HG03103 (cell line): ENCODE measurements at regions not wholly inside any gene's neighbourhood (a gene's known extent, or its start where the extent isn't known, plus 50 kb on each side); places are given as distances from the start of the nearest gene placed in this dataset.

Source experiments
- ATAC-seq: cut with Tn5 transposase; IDR thresholded peaks from one replicate; pipeline ENCODE4 v1.9.1; 2021; ENCODE audit warnings: low read depth; ENCODE audit not compliant: unreplicated experiment

DNA sequence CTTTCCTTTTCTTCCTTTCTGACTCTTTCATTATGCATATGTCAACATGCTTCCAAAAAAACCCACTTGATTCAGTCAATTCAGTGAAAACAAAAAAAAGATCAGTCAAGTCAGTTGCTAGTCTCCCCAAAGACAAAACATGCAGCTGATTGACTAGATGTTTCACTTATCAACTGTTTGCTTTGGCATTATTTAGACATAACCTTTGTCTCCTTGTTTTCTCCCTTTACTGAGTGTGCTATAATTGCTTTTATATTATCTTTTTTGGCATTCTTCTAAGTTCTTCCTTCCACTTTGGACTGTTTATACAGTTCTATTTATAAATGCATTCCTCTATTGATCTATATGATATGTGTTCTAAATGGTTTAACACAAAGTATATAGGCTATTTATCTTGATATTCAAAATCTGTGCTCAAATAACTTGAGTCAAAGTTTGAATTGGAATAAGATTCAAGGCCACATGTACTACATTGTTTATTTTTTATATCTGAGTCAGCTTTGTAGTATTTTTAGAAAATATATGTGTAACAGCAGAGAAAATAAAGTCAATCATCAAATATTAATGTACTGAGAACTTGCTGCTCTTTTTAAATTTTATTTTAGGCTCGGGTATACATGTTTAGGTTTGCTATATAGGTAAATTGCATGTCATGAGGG lies 260.5 kb downstream of the CENPW start:
- no peak for ATAC-seq

GRCh38 chr6:126603410-126603809 lies 263.5 kb downstream of the CENPW start:
- ATAC-seq = no peak

DNA sequence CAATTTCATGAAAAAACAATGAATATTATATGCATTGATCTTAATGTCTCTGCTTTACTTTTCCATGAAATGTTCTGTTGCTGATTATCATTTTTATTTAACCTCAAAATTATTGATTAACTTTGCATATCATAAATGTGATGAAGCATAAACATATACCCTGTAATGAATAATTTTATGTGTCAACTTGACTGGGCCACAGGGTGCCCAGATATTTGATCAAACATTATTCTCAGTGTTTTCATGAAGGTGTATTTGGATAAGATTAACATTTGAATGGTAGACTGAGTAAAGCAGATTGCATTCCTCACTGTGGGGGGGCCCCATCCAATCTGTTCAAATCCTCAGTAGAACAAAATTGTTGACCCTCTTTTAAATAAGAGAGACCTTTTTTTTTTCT lies 265.2 kb downstream of the CENPW start:
- no peak for ATAC-seq

GRCh38 chr6:126607289-126607688 lies 267.4 kb downstream of the CENPW start:
- no peak for ATAC-seq

DNA sequence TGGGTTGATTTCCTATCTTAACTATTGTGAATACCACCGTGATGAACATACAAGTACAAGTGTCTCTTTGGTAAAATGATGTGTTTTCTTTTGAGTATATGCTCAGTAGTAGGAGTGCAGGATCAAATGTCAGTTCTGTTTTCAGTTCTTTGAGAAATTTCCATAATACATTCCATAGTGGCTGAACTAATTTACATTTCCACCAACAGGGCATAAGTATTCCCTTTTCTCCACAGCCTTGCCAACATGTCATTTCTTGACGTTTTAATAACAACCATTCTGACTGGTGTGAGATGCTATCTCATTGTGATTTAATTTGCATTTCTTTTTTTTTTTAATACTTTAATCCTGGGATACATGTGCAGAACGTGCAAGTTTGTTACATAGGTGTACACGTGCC lies 268.8 kb downstream of the CENPW start:
- no peak for ATAC-seq

DNA sequence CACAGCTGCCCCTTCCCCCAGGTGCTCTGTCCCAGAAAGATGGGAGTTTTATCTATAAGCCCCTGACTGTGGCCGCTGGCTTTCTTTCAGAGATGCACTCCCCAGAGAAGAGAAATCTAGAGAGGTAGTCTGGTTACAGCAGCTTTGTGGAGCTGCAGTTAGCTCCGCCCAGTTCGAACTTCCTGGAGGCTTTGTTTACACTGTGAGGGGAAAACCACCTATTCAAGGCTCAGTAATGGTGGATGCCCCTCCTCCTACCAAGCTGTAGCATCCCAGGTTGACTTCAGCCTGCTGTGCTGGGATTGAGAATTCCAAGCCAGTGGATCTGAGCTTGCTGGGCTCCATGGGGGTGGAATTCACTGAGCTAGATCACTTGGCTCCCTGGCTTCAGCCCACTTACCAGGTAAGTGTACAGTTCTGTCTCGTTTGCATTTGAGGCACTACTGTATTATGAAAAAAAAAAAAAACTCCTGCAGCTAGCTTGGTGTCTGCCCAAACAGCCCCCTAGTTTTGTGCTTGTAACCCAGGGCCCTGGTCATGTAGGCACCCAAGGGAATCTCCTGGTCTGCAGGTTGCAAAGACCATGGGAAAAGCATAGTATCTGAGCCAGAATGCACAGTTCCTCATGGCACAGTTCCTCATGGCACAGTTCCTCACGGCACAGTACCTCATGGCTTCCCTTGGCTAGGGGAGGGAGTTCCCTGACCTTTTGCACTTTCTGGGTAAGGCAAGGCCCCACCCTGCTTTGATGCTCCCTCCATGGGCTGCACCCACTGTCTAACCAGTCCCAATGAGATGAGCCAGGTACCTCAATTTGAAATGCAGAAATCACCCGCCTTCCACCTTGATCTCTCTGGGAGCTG lies 275.0 kb downstream of the CENPW start:
- peak; percentile 70 for ATAC-seq

DNA sequence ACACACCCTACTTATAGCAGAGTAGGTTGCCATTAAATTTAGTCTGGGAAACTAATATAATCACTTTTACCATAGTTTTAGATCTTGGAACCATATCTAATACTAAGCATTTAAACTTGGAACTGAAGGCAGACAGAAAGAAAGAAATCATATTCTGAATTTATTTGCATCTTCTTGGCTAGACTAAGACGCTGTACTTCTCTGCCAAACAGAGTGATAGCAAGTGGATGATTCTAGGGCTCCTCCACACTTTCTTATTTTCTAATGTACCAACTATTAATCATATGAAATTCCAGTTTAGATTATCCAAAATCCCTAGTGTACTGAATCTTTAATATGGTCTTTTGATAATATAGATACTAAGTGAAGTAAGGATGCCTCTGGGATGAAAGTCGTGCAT lies 277.0 kb downstream of the CENPW start:
- no peak for ATAC-seq

GRCh38 chr6:126618639-126619343 lies 278.9 kb downstream of the CENPW start:
- no peak for ATAC-seq

DNA sequence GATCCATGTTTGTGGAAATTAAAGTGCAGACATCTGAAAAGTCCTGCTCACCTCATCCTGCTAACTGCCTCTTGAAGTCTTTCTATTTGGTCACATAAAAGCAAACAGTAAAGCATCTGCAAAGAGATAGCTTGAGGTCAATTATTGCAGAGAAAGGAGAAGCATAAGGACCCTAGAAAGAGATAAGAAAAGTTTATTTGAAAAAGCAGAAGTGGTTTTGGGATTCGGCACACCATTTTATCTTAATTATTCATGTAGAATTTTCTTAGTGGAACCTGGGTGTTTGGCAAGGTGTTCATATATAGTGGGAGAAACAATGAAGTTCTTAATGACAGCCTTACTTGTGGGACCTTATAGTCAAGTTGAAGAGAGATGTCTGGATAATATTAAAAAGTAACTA lies 280.8 kb downstream of the CENPW start:
- ATAC-seq = no peak

- ATAC-seq = no peak
These were observed 285.1 kb downstream of the CENPW start for GRCh38 chr6:126625019-126625418.

- ATAC-seq = peak; percentile 70
These were observed 288.2 kb downstream of the CENPW start for GRCh38 chr6:126628125-126628524.

DNA sequence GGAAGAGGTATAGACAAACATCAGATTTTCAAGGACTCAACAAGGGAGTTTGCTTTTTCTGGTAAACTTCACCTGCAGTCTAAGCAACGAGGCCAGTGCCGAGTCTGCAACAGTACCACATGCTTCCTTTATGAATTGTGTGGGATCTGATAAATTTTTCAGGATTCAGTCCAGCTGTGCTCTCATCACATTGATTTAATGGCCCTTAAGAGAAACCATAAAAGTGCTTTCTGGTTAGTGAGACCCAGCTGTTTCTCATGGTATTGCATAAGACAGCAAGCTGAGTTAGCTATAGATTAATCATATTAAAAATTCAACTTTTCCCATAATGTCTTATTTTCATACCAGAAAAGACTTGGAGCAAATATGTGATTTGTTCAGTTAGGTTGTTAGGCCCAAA lies 291.4 kb downstream of the CENPW start:
- no peak for ATAC-seq

DNA sequence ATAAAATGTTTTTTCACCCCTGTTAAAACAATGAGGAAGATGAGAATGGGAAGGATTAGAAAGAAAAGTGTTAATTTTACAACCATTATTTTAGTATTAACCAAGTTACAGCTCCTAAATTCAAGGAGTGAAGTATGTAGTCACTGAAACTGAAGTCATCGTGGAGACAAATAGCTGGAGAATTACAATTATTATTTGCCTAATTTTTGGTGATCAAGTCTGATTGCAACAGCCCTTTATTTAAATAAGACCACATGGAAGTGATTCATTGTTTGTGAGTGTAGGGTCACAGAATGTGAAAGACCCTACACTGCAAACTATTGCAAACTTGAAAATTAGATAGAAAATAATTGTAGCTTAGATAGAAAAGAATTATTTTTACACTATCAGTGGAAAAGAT lies 292.4 kb downstream of the CENPW start:
- ATAC-seq = no peak

- ATAC-seq = no peak
These were observed 293.5 kb downstream of the CENPW start for GRCh38 chr6:126633373-126633772.

DNA sequence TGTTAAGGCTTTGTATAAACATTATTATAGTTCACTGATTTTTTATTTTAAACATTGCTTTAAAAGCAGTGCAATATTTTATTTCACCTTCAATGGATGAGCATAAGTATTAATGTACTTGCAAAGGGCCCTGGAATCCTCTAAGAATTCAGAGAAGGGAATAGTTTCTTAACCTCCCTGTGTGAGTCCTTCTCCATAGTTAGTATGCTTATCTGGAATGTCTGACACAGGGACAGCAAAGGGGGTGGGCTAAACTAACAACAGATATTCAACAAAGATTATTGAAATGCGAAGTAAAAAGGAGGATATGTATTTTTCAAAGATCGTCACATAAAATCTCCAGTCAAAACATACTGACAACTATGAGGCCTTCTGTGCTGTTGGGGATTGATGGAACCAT lies 300.4 kb downstream of the CENPW start:
- ATAC-seq = no peak

DNA sequence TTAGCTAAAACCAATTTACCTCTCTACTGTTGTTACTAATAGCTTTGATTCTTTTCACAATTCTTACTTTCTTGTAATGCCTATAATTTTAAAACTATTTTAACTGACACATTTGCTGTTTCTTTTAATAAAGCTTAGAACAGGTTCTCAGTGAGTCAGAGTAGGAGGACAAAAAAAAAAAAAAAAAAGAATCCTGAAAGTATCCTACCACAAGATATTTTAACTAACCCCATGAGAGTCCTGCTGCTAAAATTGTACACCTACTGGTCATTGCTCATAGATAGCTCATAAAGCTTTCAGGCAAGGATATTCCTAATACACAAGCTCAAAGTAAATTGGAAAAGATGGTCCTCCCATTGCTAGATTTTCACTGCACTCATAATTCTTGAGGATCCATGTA lies 301.0 kb downstream of the CENPW start:
- ATAC-seq = no peak

DNA sequence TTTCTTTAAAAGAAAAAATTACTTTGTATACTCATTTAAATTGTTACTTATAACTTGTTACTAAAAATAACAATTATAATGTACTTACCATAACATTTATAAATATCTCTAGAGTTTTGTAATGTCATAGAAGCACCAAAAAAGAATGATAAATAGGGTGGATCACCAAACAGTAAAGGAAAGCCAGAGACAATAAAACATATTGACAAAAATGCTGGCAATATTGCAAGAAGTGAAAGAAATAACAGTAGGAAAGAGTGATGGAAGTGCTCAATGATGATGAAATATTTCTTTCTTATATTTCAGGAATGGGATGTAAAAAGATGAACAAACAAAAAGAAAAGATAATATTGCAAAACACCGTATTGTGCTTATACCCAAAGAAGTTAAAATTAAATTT lies 301.7 kb downstream of the CENPW start:
- no peak for ATAC-seq

DNA sequence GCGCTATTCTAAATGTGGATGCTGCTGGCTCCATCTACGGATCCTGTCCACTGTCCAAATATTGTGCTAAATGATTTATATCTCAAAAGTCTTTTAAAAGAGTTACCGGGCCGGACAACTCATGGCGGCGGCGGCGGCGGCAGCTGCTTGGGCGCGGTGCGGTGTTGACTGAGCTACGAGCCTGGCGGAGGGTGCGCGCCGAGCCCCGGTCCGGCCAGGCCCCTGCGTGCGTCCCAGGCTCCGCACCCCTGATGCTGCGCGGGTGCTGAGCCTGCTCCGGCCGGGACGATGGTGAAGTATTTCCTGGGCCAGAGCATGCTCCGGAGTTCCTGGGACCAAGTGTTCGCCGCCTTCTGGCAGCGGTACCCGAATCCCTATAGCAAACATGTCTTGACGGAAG lies 303.4 kb downstream of the CENPW start:
- no peak for ATAC-seq

DNA sequence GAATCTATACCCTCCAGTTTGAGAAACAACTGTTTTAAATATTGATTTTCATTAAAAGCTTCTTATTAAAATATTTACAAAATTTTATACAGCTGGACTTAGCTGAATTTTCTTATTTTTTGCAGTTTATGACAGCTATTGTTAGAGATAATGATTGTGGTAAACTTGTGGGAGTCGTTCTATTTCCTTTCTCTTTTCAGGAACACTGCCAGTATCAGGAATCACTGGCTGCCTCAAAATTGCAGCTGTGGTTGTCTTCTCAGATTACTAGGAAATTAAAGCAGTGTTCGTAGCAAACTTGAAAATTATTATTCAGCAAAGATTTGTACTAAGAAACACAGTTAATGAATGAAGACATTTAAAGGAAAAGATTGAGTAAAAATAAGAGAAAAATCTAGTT lies 311.0 kb downstream of the CENPW start:
- no peak for ATAC-seq

DNA sequence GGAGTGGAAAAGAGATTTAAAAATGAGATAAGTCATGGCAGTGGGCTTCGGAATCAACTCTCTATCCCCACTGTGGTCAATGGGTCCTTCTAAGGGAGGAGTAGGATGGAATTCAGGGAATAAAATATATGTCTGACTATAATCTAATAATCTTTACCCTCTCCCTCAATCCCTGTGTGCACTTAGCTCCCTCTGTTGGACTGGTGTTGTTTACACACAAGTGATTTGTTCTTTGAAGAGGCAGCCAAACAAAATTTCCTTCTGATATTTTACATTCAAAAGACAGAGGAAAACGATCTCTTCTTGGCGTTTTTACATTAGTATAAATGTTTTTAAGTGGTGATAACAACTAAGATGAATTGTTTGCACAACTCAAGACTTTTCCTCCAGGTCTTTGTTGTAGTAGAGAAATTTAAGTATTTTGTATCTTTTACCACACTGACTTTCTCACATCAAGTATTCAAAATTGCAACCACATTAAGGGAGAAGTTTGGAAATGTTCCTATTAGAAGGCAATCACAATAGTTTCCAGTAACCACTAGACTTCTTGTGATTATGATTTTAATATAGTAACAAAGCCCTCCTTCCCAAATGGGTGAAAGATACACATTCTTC lies 317.8 kb downstream of the CENPW start:
- ATAC-seq = no peak

GRCh38 chr6:126660376-126660775 lies 320.5 kb downstream of the CENPW start:
- no peak for ATAC-seq
